HG02981 (cell line): ENCODE measurements at regions not wholly inside any gene's neighbourhood (a gene's known extent, or its start where the extent isn't known, plus 50 kb on each side); places are given as distances from the start of the nearest gene placed in this dataset.

Source experiments
- ATAC-seq: cut with Tn5 transposase; IDR thresholded peaks from one replicate; pipeline ENCODE4 v1.9.1; 2021; ENCODE audit warnings: mild to moderate bottlenecking, moderate library complexity; ENCODE audit not compliant: unreplicated experiment

GRCh38 chr1:103171041-103171590, 62.8 kb upstream of the COL11A1 start:
- no peak for ATAC-seq

DNA sequence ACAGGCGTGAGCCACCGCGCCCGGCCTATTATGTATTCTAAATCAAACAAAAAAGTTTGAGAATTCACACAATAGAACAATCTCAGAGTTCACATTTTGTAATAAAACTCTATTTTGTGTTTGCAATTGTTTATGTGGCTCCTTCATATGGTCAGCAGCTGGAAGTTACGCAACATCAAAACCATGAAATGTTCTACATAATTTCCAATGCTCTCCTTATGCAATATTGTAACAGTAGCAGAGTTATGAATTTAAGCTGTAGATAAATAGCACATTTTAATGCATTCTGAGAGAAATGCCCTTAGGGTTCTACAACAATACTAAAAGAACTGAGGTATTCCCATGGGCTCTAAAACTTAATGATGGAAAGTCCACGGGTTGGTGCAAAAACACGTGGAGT, 62.3 kb upstream of the COL11A1 start:
- no peak for ATAC-seq

DNA sequence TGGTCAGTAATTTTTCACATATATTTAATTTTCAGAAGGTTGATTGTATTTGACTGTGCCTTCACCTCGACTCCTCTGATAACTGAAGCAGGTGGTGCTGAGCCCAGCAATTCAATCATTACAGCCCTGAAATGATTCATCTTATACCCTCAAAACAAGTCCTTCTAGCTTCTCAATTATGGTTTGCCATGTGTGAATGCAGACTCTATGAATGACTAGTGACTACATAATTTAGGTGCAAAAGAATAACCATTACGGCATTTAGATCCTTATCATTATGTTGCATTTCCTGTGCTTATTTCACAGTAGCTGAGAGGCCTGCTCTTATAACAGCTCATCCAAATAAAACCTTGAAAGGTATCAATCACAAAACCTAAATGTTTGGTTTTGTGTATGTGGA, 54.0 kb upstream of the COL11A1 start:
- ATAC-seq: no peak

DNA sequence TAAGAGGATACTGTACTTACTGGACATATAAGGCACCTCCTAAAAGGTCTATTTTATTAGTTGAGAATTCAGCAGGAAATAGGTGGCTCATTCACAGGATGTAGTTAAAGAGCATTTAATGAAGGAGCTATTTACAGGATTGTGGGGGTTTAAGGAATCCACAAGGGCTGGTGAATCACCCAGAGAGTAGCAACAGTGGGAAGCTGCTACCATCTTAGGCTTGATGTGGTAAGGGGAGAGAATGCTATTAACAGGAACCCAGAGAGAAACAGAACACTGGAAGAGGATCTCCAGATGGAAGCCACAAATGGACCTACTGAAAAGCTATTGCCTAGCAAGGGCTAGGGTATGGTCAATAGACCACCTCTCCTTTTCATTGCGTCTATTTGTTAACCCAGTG, 52.0 kb upstream of the COL11A1 start:
- no peak for ATAC-seq
